Vagina (tissue), 2 donors: ENCODE measurements at regions not wholly inside any gene's neighbourhood (a gene's known extent, or its start where the extent isn't known, plus 50 kb on each side); places are given as distances from the start of the nearest gene placed in this dataset.

Experiments
- DNase-seq, 2 donors: peaks; one replicate each; pipeline ENCODE4 v3.0.0-alpha.2; 2017; ENCODE audit errors: extremely low spot score in 2 of 2
- H3K27ac ChIP-seq: fragments of 200-600 bp; sonication (generic); one replicate; pipeline ENCODE4 v1.5.1; 2019
- H3K27me3 ChIP-seq: fragments of 200-600 bp; sonication (generic); one replicate; pipeline ENCODE4 v1.5.1; 2019
- H3K36me3 ChIP-seq, 2 donors: fragments of 200-600 bp; sonication (generic); one replicate each; pipeline ENCODE4 v1.5.1; 2017 to 2019
- H3K4me1 ChIP-seq: fragments of 200-600 bp; sonication (generic); one replicate; pipeline ENCODE4 v1.5.1; 2019
- H3K4me3 ChIP-seq, 2 donors: fragments of 200-600 bp; sonication (generic); 1 replicate in 1 of 2; 2 replicates in 1 of 2; pipeline ENCODE4 v1.5.1; 2016 to 2019
- H3K9me3 ChIP-seq: fragments of 200-600 bp; sonication (generic); one replicate; pipeline ENCODE4 v1.5.1; 2019
- CTCF ChIP-seq, 3 experiments: fragments of 450-650 bp in 2 of 3; fragments of 200-600 bp in 1 of 3; sonication (generic) in 1 of 3; IDR thresholded peaks; one replicate each; pipeline ENCODE4 v1.5.1; 2017 to 2019; ENCODE audit warnings: antibody characterized with exemption in 3 of 3, mild to moderate bottlenecking in 2 of 3, moderate library complexity in 2 of 3
- POLR2A ChIP-seq, 2 donors: fragments of 450-650 bp; IDR thresholded peaks; one replicate each; pipeline ENCODE4 v1.6.1; 2017; ENCODE audit warnings: antibody characterized with exemption in 2 of 2, mild to moderate bottlenecking in 2 of 2, moderate library complexity in 2 of 2
- POLR2AphosphoS5 ChIP-seq, 2 donors: sonication (generic); formaldehyde crosslinking; IDR thresholded peaks; one replicate each; pipeline ENCODE4 v1.9.0; 2017; ENCODE audit warnings: antibody characterized with exemption in 2 of 2, mild to moderate bottlenecking in 2 of 2, low read depth in 1 of 2; ENCODE audit not compliant: insufficient read depth in 1 of 2
- intact Hi-C: fragments of 100-400 bp; cut with DNase I; formaldehyde crosslinking; loops from one replicate; pipeline ENCODE4 v1.15.1; 2023

GRCh38 chr9:19641046-19641445, 147.8 kb downstream of the SLC24A2 start:
- no peaks in the 10 kb centered on the region for H3K36me3 ChIP-seq
- no peaks in the 10 kb centered on the region for H3K4me1 ChIP-seq
- no peak overlapping the region for H3K4me3 ChIP-seq
- H3K9me3 ChIP-seq = no peaks in the 10 kb centered on the region
- intact Hi-C loops = no loop called here
- H3K27me3 ChIP-seq = no peaks in the 10 kb centered on the region
- TF ChIP-seq POLR2AphosphoS5 (IDR thresholded peaks at IDR 0.05; ENCODE audit: insufficient read depth in 1 of 2, low read depth in 1 of 2) (no peak), CTCF (IDR thresholded peaks at IDR 0.05) (no peak), POLR2A (IDR thresholded peaks at IDR 0.05) (no peak)
- DNase-seq = no peak
- no peak overlapping the region for H3K27ac ChIP-seq

- H3K27ac ChIP-seq = no peak overlapping the region
- H3K9me3 ChIP-seq = no peaks in the 10 kb centered on the region
- no peak for DNase-seq
- intact Hi-C loops = no loop called here
- TF ChIP-seq POLR2A (IDR thresholded peaks at IDR 0.05) = no peak
- TF ChIP-seq POLR2AphosphoS5 (IDR thresholded peaks at IDR 0.05; ENCODE audit: insufficient read depth in 1 of 2, low read depth in 1 of 2) = no peak
- TF ChIP-seq CTCF (IDR thresholded peaks at IDR 0.05) = no peak
- no peaks in the 10 kb centered on the region for H3K27me3 ChIP-seq
- H3K4me1 ChIP-seq = no peaks in the 10 kb centered on the region
- no peak overlapping the region for H3K4me3 ChIP-seq
- no peaks in the 10 kb centered on the region for H3K36me3 ChIP-seq
Observed at GRCh38 chr9:19640014-19640413, 148.8 kb downstream of the SLC24A2 start.

- Histone ChIP-seq H3K4me3 (no peak overlapping the region), H3K9me3 (no peaks in the 10 kb centered on the region), H3K27ac (no peak overlapping the region), H3K36me3 (no peaks in the 10 kb centered on the region), H3K27me3 (no peaks in the 10 kb centered on the region), H3K4me1 (no peaks in the 10 kb centered on the region)
- no peak for DNase-seq
- no peak for TF ChIP-seq POLR2AphosphoS5 (IDR thresholded peaks at IDR 0.05; ENCODE audit: insufficient read depth in 1 of 2, low read depth in 1 of 2)
- no peak for TF ChIP-seq CTCF (IDR thresholded peaks at IDR 0.05)
- no peak for TF ChIP-seq POLR2A (IDR thresholded peaks at IDR 0.05)
- intact Hi-C loops = no loop called here
Observed at GRCh38 chr9:19637084-19637483, 151.8 kb downstream of the SLC24A2 start.

- Histone ChIP-seq H3K4me1 (no peaks in the 10 kb centered on the region), H3K36me3 (no peaks in the 10 kb centered on the region), H3K27ac (no peak overlapping the region), H3K27me3 (no peaks in the 10 kb centered on the region), H3K4me3 (no peak overlapping the region), H3K9me3 (no peaks in the 10 kb centered on the region)
- DNase-seq = no peak
- no peak for TF ChIP-seq POLR2A (IDR thresholded peaks at IDR 0.05)
- TF ChIP-seq CTCF (IDR thresholded peaks at IDR 0.05) = no peak
- no peak for TF ChIP-seq POLR2AphosphoS5 (IDR thresholded peaks at IDR 0.05; ENCODE audit: insufficient read depth in 1 of 2, low read depth in 1 of 2)
- intact Hi-C loops = no loop called here
Observed at GRCh38 chr9:19634881-19635280, 154.0 kb downstream of the SLC24A2 start.

- intact Hi-C loops = no loop called here
- H3K4me3 ChIP-seq = no peak overlapping the region
- no peaks in the 10 kb centered on the region for H3K27me3 ChIP-seq
- H3K9me3 ChIP-seq = no peaks in the 10 kb centered on the region
- TF ChIP-seq CTCF (IDR thresholded peaks at IDR 0.05) (no peak), POLR2AphosphoS5 (IDR thresholded peaks at IDR 0.05; ENCODE audit: insufficient read depth in 1 of 2, low read depth in 1 of 2) (no peak), POLR2A (IDR thresholded peaks at IDR 0.05) (no peak)
- no peaks in the 10 kb centered on the region for H3K36me3 ChIP-seq
- H3K27ac ChIP-seq = no peak overlapping the region
- H3K4me1 ChIP-seq = no peaks in the 10 kb centered on the region
- DNase-seq = no peak
Observed at GRCh38 chr9:19631181-19631580, 157.7 kb downstream of the SLC24A2 start.
